ENCODE measurements at regions not wholly inside any gene's neighbourhood (a gene's known extent, or its start where the extent isn't known, plus 50 kb on each side); places are given as distances from the start of the nearest gene placed in this dataset.

- H4K8ac ChIP-seq (replicated peaks; ENCODE audit: insufficient read length, low read depth, low read length): no peak overlapping the region
- no peaks in the 10 kb centered on the region; a peak in 1 of 7 replicates for H3K36me3 Mint-ChIP-seq (ENCODE audit: insufficient read depth in 1 of 3, low read depth in 3 of 3)
- H2BK15ac ChIP-seq (ENCODE audit: low read depth, low read length): no peak overlapping the region
- DNase-seq: peak; percentile 6
- H3K18ac ChIP-seq (ENCODE audit: insufficient read length, low read depth, low read length): no peak overlapping the region
- H3K23ac ChIP-seq (ENCODE audit: insufficient read length, low read depth, low read length): no peak overlapping the region
- no peaks in the 10 kb centered on the region for H3K79me2 ChIP-seq (ENCODE audit: insufficient read depth, low read length)
- no peak overlapping the region for H2AFZ ChIP-seq (ENCODE audit: low read length)
- H3K56ac ChIP-seq (ENCODE audit: insufficient read length, low read depth, low read length): no peak overlapping the region
- H2AK5ac ChIP-seq (ENCODE audit: insufficient read length, low read length): no peak overlapping the region
- WGBS (ENCODE audit: extremely low coverage, insufficient read length, low lambda C conversion rate): no CpG with 5 or more reads among the region's 1 CpG
- no peak overlapping the region for H2BK5ac ChIP-seq (ENCODE audit: insufficient read length, low read length)
- H3K4me1 Mint-ChIP-seq: peaks cover 9 to 19% of the 10 kb centered on the region in 2 experiments
- H3K27me3 ChIP-seq (ENCODE audit: insufficient read depth, low read length): no peaks in the 10 kb centered on the region
- no peak overlapping the region for H3K4me3 Mint-ChIP-seq
- no peak overlapping the region for H2BK120ac ChIP-seq (ENCODE audit: low read depth, low read length, poor library complexity, severe bottlenecking)
- H2BK12ac ChIP-seq (ENCODE audit: insufficient read length, low read depth, low read length): no peak overlapping the region
- peaks cover 9% of the 10 kb centered on the region for H3K27me3 Mint-ChIP-seq (ENCODE audit: low read depth)
- H2BK20ac ChIP-seq (ENCODE audit: low read depth, low read length, poor library complexity, severe bottlenecking): no peak overlapping the region
- H3T11ph ChIP-seq (ENCODE audit: low read length): no peak overlapping the region
- no peak for TF ChIP-seq CTCF (conservative IDR thresholded peaks at IDR 0.05)
- no peak overlapping the region for H3K27ac ChIP-seq (ENCODE audit: insufficient read length, low read depth, low read length)
- H3K4ac ChIP-seq (ENCODE audit: low read depth, low read length): no peak overlapping the region
- H3K14ac ChIP-seq (ENCODE audit: insufficient read depth, low read length): no peak overlapping the region
- peak overlapping the region in 2 of 3 experiments; percentile 47 to 88; a peak in 2 of 7 replicates for H3K27ac Mint-ChIP-seq
- no peaks in the 10 kb centered on the region for H3K23me2 ChIP-seq (ENCODE audit: insufficient read length, low read depth, low read length, poor library complexity, severe bottlenecking)
- H3K9me3 ChIP-seq (ENCODE audit: control insufficient read depth, low read depth, low read length): no peaks in the 10 kb centered on the region
- no peak overlapping the region for H4K5ac ChIP-seq (ENCODE audit: insufficient read length, low read depth, low read length)
- H3K9ac ChIP-seq (ENCODE audit: extremely low read depth, insufficient read length, low read length): no peak overlapping the region
- no peaks in the 10 kb centered on the region for H3K79me1 ChIP-seq (ENCODE audit: insufficient read depth, low read depth, low read length, poor library complexity, severe bottlenecking)
- H3K4me2 ChIP-seq (ENCODE audit: insufficient read depth, insufficient read length, low read length): no peak overlapping the region
- H3K9me3 Mint-ChIP-seq: no peaks in the 10 kb centered on the region
- no peaks in the 10 kb centered on the region for H4K20me1 ChIP-seq (ENCODE audit: control insufficient read depth, insufficient read depth, insufficient read length)
- H4K91ac ChIP-seq (ENCODE audit: insufficient read length, low read depth, low read length): no peak overlapping the region
- H3K4me1 ChIP-seq (ENCODE audit: insufficient read depth, low read length): no peaks in the 10 kb centered on the region
Observed at GRCh38 chr20:57835074-57835452, 125.2 kb upstream of the PMEPA1 start.
